ENCODE measurements at regions not wholly inside any gene's neighbourhood (a gene's known extent, or its start where the extent isn't known, plus 50 kb on each side); places are given as distances from the start of the nearest gene placed in this dataset.

DNA sequence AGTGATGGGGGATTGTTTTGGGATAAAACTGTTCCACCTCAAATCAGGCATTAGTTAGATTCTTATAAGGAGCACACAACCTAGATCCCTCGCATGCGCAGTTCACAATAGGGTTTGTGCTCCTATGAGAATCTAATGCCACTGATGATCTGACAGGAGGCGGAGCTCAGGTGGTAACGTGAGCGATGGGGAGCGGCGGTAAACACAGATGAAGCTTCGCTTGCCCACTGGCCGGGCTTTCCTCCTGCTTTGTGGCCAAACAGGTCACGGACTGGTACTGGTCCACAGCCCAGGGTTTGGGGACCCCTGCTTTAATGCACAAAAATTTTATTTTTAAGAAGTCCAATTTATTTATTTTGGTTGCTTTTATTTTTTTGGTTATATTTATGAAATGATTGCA lies 238.8 kb downstream of the AACS start:
- no peak overlapping the region for H3K27ac ChIP-seq (replicated peaks in 1 of 4)
- no peaks in the 10 kb centered on the region for H3K9me3 ChIP-seq
- TF ChIP-seq, protein P1, sequence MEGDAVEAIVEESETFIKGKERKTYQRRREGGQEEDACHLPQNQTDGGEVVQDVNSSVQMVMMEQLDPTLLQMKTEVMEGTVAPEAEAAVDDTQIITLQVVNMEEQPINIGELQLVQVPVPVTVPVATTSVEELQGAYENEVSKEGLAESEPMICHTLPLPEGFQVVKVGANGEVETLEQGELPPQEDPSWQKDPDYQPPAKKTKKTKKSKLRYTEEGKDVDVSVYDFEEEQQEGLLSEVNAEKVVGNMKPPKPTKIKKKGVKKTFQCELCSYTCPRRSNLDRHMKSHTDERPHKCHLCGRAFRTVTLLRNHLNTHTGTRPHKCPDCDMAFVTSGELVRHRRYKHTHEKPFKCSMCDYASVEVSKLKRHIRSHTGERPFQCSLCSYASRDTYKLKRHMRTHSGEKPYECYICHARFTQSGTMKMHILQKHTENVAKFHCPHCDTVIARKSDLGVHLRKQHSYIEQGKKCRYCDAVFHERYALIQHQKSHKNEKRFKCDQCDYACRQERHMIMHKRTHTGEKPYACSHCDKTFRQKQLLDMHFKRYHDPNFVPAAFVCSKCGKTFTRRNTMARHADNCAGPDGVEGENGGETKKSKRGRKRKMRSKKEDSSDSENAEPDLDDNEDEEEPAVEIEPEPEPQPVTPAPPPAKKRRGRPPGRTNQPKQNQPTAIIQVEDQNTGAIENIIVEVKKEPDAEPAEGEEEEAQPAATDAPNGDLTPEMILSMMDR (IDR thresholded peaks at IDR 0.05) = no peak
- no peak for TF ChIP-seq POLR2AphosphoS5 (IDR thresholded peaks at IDR 0.05)
- no peak for TF ChIP-seq POLR2A (IDR thresholded peaks at IDR 0.05; ENCODE audit: low read depth)
- no peak for TF ChIP-seq EP300 (IDR thresholded peaks at IDR 0.05)
- H3K4me3 ChIP-seq = no peak overlapping the region
- H3K27me3 ChIP-seq = peaks cover 0 to 15% (median 0%) of the 10 kb centered on the region in 4 donors
- 99% methylated on average over 10 of the region's 10 CpGs for WGBS
- no peaks in the 10 kb centered on the region for H3K4me1 ChIP-seq
- intact Hi-C loops (cut with DNase I) = no loop called here
- H3K36me3 ChIP-seq = no peaks in the 10 kb centered on the region
- DNase-seq (ENCODE audit: extremely low spot score) = no peak

DNA sequence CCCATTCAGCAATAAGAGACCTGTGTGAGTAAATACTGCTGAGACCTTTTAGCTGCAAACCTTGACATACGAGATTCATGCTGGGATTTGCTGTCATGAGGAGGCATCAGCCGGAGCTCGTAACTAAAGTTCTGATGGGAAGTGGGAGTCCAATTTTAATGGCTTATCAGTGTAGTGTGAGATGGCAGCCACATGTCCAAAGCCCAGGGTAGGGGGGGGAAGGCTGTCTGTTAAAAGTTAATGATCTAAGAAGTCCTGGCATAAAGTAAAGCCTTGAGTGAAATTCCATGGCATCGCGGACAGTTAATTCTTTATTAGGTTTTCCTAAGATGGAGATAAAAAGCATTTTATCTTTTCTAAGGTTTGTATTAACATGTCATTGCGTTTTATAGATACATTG lies 240.0 kb downstream of the AACS start:
- Histone ChIP-seq H3K4me3 (no peak overlapping the region), H3K9me3 (no peaks in the 10 kb centered on the region), H3K4me1 (no peaks in the 10 kb centered on the region), H3K36me3 (no peaks in the 10 kb centered on the region), H3K27me3 (peaks cover 0 to 13% (median 0%) of the 10 kb centered on the region in 4 donors), H3K27ac (replicated peaks in 1 of 4) (no peak overlapping the region)
- intact Hi-C loops (cut with DNase I) = no loop called here
- TF ChIP-seq POLR2A (IDR thresholded peaks at IDR 0.05; ENCODE audit: low read depth) (no peak), EP300 (IDR thresholded peaks at IDR 0.05) (no peak), POLR2AphosphoS5 (IDR thresholded peaks at IDR 0.05) (no peak)
- TF ChIP-seq, protein P1 (IDR thresholded peaks at IDR 0.05) = no peak
- DNase-seq (ENCODE audit: extremely low spot score) = no peak
- 76% methylated on average over 6 of the region's 6 CpGs for WGBS

DNA sequence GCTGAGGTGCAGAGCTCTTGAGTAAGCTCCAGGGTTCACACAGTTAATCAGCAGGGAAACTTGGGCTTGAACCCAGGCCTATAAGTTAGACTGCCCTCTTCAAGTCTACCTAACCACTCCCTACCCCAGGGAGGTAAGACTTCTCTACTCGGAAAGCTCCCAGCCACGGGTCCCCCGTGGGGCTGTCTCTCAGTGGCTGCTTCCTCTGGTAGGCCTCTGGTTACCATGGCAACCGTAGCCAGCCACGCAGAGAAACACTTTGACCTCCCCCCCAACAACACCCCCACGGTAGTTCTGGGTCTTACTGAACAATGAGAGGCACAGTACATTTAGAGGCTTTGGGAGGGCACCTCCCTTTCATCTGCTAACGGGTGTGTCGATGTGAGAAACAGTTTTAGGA lies 245.2 kb downstream of the AACS start:
- peaks cover 0 to 39% (median 0%) of the 10 kb centered on the region in 4 donors for H3K27me3 ChIP-seq
- no peak for DNase-seq (ENCODE audit: extremely low spot score)
- no peak overlapping the region for H3K27ac ChIP-seq (replicated peaks in 1 of 4)
- TF ChIP-seq, protein P1 (IDR thresholded peaks at IDR 0.05) = no peak
- TF ChIP-seq POLR2A (IDR thresholded peaks at IDR 0.05; ENCODE audit: low read depth) (no peak), POLR2AphosphoS5 (IDR thresholded peaks at IDR 0.05) (no peak), EP300 (IDR thresholded peaks at IDR 0.05) (no peak)
- no peaks in the 10 kb centered on the region for H3K4me1 ChIP-seq
- H3K9me3 ChIP-seq = no peaks in the 10 kb centered on the region
- 69% methylated on average over 8 of the region's 8 CpGs for WGBS
- intact Hi-C loops (cut with DNase I) = no loop called here
- H3K36me3 ChIP-seq = no peaks in the 10 kb centered on the region
- H3K4me3 ChIP-seq = no peak overlapping the region

DNA sequence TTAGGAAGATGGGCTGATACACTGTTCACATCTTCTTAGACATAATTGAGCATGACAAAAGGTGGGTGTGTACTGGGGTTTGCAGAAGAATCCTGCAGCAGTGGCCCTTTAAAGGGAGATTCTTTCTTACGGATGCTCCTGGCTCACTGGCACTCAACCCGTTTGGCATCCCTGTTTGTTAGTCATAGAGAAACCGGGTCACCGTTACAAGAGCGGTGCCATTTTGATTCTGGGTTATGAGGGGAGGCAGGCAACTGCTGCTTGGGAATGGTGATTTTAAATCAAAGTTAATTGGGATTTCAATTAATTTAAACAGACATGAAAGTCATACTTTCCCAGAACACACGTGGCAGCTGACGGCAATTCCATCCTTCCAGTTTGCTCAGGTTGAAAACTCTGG lies 245.8 kb downstream of the AACS start:
- Histone ChIP-seq H3K9me3 (no peaks in the 10 kb centered on the region), H3K4me3 (no peak overlapping the region), H3K4me1 (no peaks in the 10 kb centered on the region), H3K27me3 (peaks cover 0 to 45% (median 0%) of the 10 kb centered on the region in 4 donors), H3K36me3 (no peaks in the 10 kb centered on the region), H3K27ac (replicated peaks in 1 of 4) (no peak overlapping the region)
- WGBS = 86% methylated on average over 7 of the region's 7 CpGs
- intact Hi-C loops (cut with DNase I) = no loop called here
- TF ChIP-seq POLR2A (IDR thresholded peaks at IDR 0.05; ENCODE audit: low read depth) = no peak
- TF ChIP-seq EP300 (IDR thresholded peaks at IDR 0.05) = no peak
- no peak for TF ChIP-seq POLR2AphosphoS5 (IDR thresholded peaks at IDR 0.05)
- TF ChIP-seq, protein P1 (IDR thresholded peaks at IDR 0.05) = no peak
- DNase-seq (ENCODE audit: extremely low spot score) = no peak

DNA sequence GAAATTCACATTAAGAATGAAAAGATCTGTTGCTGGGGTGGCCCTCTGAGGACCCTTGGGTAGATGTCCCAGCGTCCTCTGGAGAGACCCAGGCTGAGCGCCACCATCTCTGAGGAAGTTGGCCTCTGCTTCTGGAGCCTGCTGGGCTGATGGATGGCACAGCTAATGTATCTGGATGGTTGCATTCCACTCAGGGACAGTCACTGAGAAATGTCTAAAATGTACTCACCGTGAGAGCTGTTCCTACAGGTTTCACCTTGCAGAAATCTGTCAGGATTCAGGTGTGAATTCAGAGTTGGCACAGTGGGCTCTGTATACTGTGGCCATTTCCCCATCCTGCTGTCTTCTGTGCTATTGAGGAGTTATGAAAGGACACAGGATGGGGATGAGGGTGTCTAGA lies 247.2 kb downstream of the AACS start:
- no peak overlapping the region for H3K27ac ChIP-seq (replicated peaks in 1 of 4)
- intact Hi-C loops (cut with DNase I) = no loop called here
- DNase-seq (ENCODE audit: extremely low spot score) = no peak
- no peak overlapping the region for H3K4me3 ChIP-seq
- H3K4me1 ChIP-seq = no peaks in the 10 kb centered on the region
- peaks cover 0 to 58% (median 0%) of the 10 kb centered on the region in 4 donors for H3K27me3 ChIP-seq
- no peaks in the 10 kb centered on the region for H3K36me3 ChIP-seq
- H3K9me3 ChIP-seq = no peaks in the 10 kb centered on the region
- 75% methylated on average over 3 of the region's 3 CpGs for WGBS
- TF ChIP-seq POLR2A (IDR thresholded peaks at IDR 0.05; ENCODE audit: low read depth) = no peak
